ENCODE measurements at regions not wholly inside any gene's neighbourhood (a gene's known extent, or its start where the extent isn't known, plus 50 kb on each side); places are given as distances from the start of the nearest gene placed in this dataset.
"Not testable (repeated sequence)": the region's sequence is repeated elsewhere in the genome, so short reads cannot be mapped to it uniquely, and the experiment has no call there.

GRCh38 chr10:9301554-9301953 lies 1247.1 kb downstream of the GATA3 start:
- H3K79me2 ChIP-seq (ENCODE audit: control insufficient read depth, insufficient read depth, low read length, unreplicated experiment): no peaks in the 10 kb centered on the region
- H3K36me3 ChIP-seq (ENCODE audit: insufficient read depth, low read length): no peaks in the 10 kb centered on the region
- peak overlapping the region; percentile 49 for H2AFZ ChIP-seq (ENCODE audit: low read length, unreplicated experiment)
- H3K27me3 ChIP-seq (ENCODE audit: insufficient read depth, low read length): peaks cover 3% of the 10 kb centered on the region; the same call in 1 of the 2 replicates
- no peak overlapping the region for H3K4me3 ChIP-seq (ENCODE audit: low read depth, low read length)
- H3K27ac ChIP-seq (ENCODE audit: low read depth, low read length): no peak overlapping the region
- H3K4me1 ChIP-seq (ENCODE audit: control insufficient read depth, insufficient read depth, low read length, unreplicated experiment): no peaks in the 10 kb centered on the region

GRCh38 chr10:9302140-9302746 lies 1247.8 kb downstream of the GATA3 start:
- Histone ChIP-seq H3K27me3 (ENCODE audit: insufficient read depth, low read length) (peaks cover 8% of the 10 kb centered on the region), H3K4me1 (ENCODE audit: control insufficient read depth, insufficient read depth, low read length, unreplicated experiment) (no peaks in the 10 kb centered on the region), H3K36me3 (ENCODE audit: insufficient read depth, low read length) (no peaks in the 10 kb centered on the region), H2AFZ (ENCODE audit: low read length, unreplicated experiment) (no peak overlapping the region), H3K27ac (ENCODE audit: low read depth, low read length) (no peak overlapping the region), H3K79me2 (ENCODE audit: control insufficient read depth, insufficient read depth, low read length, unreplicated experiment) (no peaks in the 10 kb centered on the region), H3K4me3 (ENCODE audit: low read depth, low read length) (0 out of 2 replicates have a peak overlapping the region, but pooled peaks have one; percentile 8)

GRCh38 chr10:9305018-9305655 lies 1250.6 kb downstream of the GATA3 start:
- Histone ChIP-seq H3K79me2 (ENCODE audit: control insufficient read depth, insufficient read depth, low read length, unreplicated experiment) (no peaks in the 10 kb centered on the region), H3K4me3 (ENCODE audit: low read depth, low read length) (no peak overlapping the region), H3K27ac (ENCODE audit: low read depth, low read length) (no peak overlapping the region), H3K36me3 (ENCODE audit: insufficient read depth, low read length) (no peaks in the 10 kb centered on the region), H3K4me1 (ENCODE audit: control insufficient read depth, insufficient read depth, low read length, unreplicated experiment) (no peaks in the 10 kb centered on the region), H3K27me3 (ENCODE audit: insufficient read depth, low read length) (peaks cover 32% of the 10 kb centered on the region), H2AFZ (ENCODE audit: low read length, unreplicated experiment) (no peak overlapping the region)

- Histone ChIP-seq H3K27ac (ENCODE audit: low read depth, low read length) (no peak overlapping the region), H3K36me3 (ENCODE audit: insufficient read depth, low read length) (no peaks in the 10 kb centered on the region), H3K27me3 (ENCODE audit: insufficient read depth, low read length) (peaks cover 70% of the 10 kb centered on the region), H2AFZ (ENCODE audit: low read length, unreplicated experiment) (no peak overlapping the region), H3K79me2 (ENCODE audit: control insufficient read depth, insufficient read depth, low read length, unreplicated experiment) (no peaks in the 10 kb centered on the region), H3K4me1 (ENCODE audit: control insufficient read depth, insufficient read depth, low read length, unreplicated experiment) (no peaks in the 10 kb centered on the region), H3K4me3 (ENCODE audit: low read depth, low read length) (no peak overlapping the region)
Observed at GRCh38 chr10:9311702-9312499, 1257.4 kb downstream of the GATA3 start.

GRCh38 chr10:9315292-9315691 lies 1260.8 kb downstream of the GATA3 start:
- Histone ChIP-seq H3K27ac (ENCODE audit: low read depth, low read length) (no peak overlapping the region), H3K27me3 (ENCODE audit: insufficient read depth, low read length) (peaks cover 51% of the 10 kb centered on the region), H3K79me2 (ENCODE audit: control insufficient read depth, insufficient read depth, low read length, unreplicated experiment) (no peaks in the 10 kb centered on the region), H2AFZ (ENCODE audit: low read length, unreplicated experiment) (no peak overlapping the region), H3K4me1 (ENCODE audit: control insufficient read depth, insufficient read depth, low read length, unreplicated experiment) (no peaks in the 10 kb centered on the region), H3K4me3 (ENCODE audit: low read depth, low read length) (no peak overlapping the region), H3K36me3 (ENCODE audit: insufficient read depth, low read length) (no peaks in the 10 kb centered on the region)

GRCh38 chr10:9331583-9332008 lies 1277.1 kb downstream of the GATA3 start:
- Histone ChIP-seq H3K4me3 (ENCODE audit: low read depth, low read length) (no peak overlapping the region), H3K27me3 (ENCODE audit: insufficient read depth, low read length) (peaks cover 42% of the 10 kb centered on the region), H3K36me3 (ENCODE audit: insufficient read depth, low read length) (no peaks in the 10 kb centered on the region), H3K4me1 (ENCODE audit: control insufficient read depth, insufficient read depth, low read length, unreplicated experiment) (no peaks in the 10 kb centered on the region), H2AFZ (ENCODE audit: low read length, unreplicated experiment) (no peak overlapping the region), H3K79me2 (ENCODE audit: control insufficient read depth, insufficient read depth, low read length, unreplicated experiment) (no peaks in the 10 kb centered on the region), H3K27ac (ENCODE audit: low read depth, low read length) (no peak overlapping the region)

- Histone ChIP-seq H2AFZ (ENCODE audit: low read length, unreplicated experiment) (no peak overlapping the region), H3K79me2 (ENCODE audit: control insufficient read depth, insufficient read depth, low read length, unreplicated experiment) (no peaks in the 10 kb centered on the region), H3K4me3 (ENCODE audit: low read depth, low read length) (no peak overlapping the region), H3K27me3 (ENCODE audit: insufficient read depth, low read length) (peaks cover 36% of the 10 kb centered on the region), H3K4me1 (ENCODE audit: control insufficient read depth, insufficient read depth, low read length, unreplicated experiment) (no peaks in the 10 kb centered on the region), H3K36me3 (ENCODE audit: insufficient read depth, low read length) (no peaks in the 10 kb centered on the region), H3K27ac (ENCODE audit: low read depth, low read length) (no peak overlapping the region)
Observed at GRCh38 chr10:9334270-9334669, 1279.8 kb downstream of the GATA3 start.

- H2AFZ ChIP-seq (ENCODE audit: low read length, unreplicated experiment): no peak overlapping the region
- peaks cover 17% of the 10 kb centered on the region; the same call in 1 of the 2 replicates for H3K27me3 ChIP-seq (ENCODE audit: insufficient read depth, low read length)
- no peaks in the 10 kb centered on the region for H3K4me1 ChIP-seq (ENCODE audit: control insufficient read depth, insufficient read depth, low read length, unreplicated experiment)
- no peaks in the 10 kb centered on the region for H3K79me2 ChIP-seq (ENCODE audit: control insufficient read depth, insufficient read depth, low read length, unreplicated experiment)
- H3K4me3 ChIP-seq (ENCODE audit: low read depth, low read length): no peak overlapping the region
- H3K36me3 ChIP-seq (ENCODE audit: insufficient read depth, low read length): no peaks in the 10 kb centered on the region
- H3K27ac ChIP-seq (ENCODE audit: low read depth, low read length): no peak overlapping the region
Observed at GRCh38 chr10:9339716-9340115, 1285.2 kb downstream of the GATA3 start.

- Histone ChIP-seq H3K36me3 (ENCODE audit: insufficient read depth, low read length) (no peaks in the 10 kb centered on the region), H3K4me1 (ENCODE audit: control insufficient read depth, insufficient read depth, low read length, unreplicated experiment) (no peaks in the 10 kb centered on the region), H3K4me3 (ENCODE audit: low read depth, low read length) (no peak overlapping the region), H3K27ac (ENCODE audit: low read depth, low read length) (no peak overlapping the region), H3K79me2 (ENCODE audit: control insufficient read depth, insufficient read depth, low read length, unreplicated experiment) (no peaks in the 10 kb centered on the region), H3K27me3 (ENCODE audit: insufficient read depth, low read length) (peaks cover 8% of the 10 kb centered on the region; the same call in 1 of the 2 replicates), H2AFZ (ENCODE audit: low read length, unreplicated experiment) (no peak overlapping the region)
Observed at GRCh38 chr10:9342885-9343570, 1288.5 kb downstream of the GATA3 start.

- H3K27me3 ChIP-seq (ENCODE audit: insufficient read depth, low read length); H3K27ac ChIP-seq (ENCODE audit: low read depth, low read length); H3K36me3 ChIP-seq (ENCODE audit: insufficient read depth, low read length); H2AFZ ChIP-seq (ENCODE audit: low read length, unreplicated experiment); H3K4me3 ChIP-seq (ENCODE audit: low read depth, low read length); H3K4me1 ChIP-seq (ENCODE audit: control insufficient read depth, insufficient read depth, low read length, unreplicated experiment); H3K79me2 ChIP-seq (ENCODE audit: control insufficient read depth, insufficient read depth, low read length, unreplicated experiment): not testable (repeated sequence)
Observed at GRCh38 chr10:9347933-9348332, 1293.4 kb downstream of the GATA3 start.
